HG02571 (cell line): ENCODE measurements at regions not wholly inside any gene's neighbourhood (a gene's known extent, or its start where the extent isn't known, plus 50 kb on each side); places are given as distances from the start of the nearest gene placed in this dataset.
"Not testable (repeated sequence)": the region's sequence is repeated elsewhere in the genome, so short reads cannot be mapped to it uniquely, and the experiment has no call there.

ENCODE experiments used
- ATAC-seq: cut with Tn5 transposase; IDR thresholded peaks from one replicate; pipeline ENCODE4 v1.9.1; 2021; ENCODE audit warnings: mild to moderate bottlenecking, moderate library complexity; ENCODE audit not compliant: unreplicated experiment

GRCh38 chr14:53751650-53752049 is 205.0 kb downstream of the BMP4 start:
- no peak for ATAC-seq

GRCh38 chr14:53748691-53749090 is 207.9 kb downstream of the BMP4 start:
- no peak for ATAC-seq

GRCh38 chr14:53744857-53745256 is 211.8 kb downstream of the BMP4 start:
- ATAC-seq: no peak

GRCh38 chr14:53743371-53743770 is 213.3 kb downstream of the BMP4 start:
- no peak for ATAC-seq

- ATAC-seq: no peak
These were observed 214.4 kb downstream of the BMP4 start for GRCh38 chr14:53742233-53742620.

GRCh38 chr14:53741479-53742232 is 215.0 kb downstream of the BMP4 start:
- ATAC-seq: no peak

GRCh38 chr14:53740570-53740969 is 216.1 kb downstream of the BMP4 start:
- no peak for ATAC-seq

GRCh38 chr14:53735916-53736315 is 220.7 kb downstream of the BMP4 start:
- no peak for ATAC-seq

GRCh38 chr14:53723221-53723620 is 233.4 kb downstream of the BMP4 start:
- no peak for ATAC-seq

GRCh38 chr14:53719536-53719935 is 237.1 kb downstream of the BMP4 start:
- ATAC-seq: no peak

- ATAC-seq: no peak
These were observed 240.0 kb downstream of the BMP4 start for GRCh38 chr14:53716578-53716977.

GRCh38 chr14:53715193-53715721 is 241.4 kb downstream of the BMP4 start:
- ATAC-seq: no peak

- no peak for ATAC-seq
These were observed 242.0 kb downstream of the BMP4 start for GRCh38 chr14:53714495-53715192.

GRCh38 chr14:53712901-53713300 is 243.7 kb downstream of the BMP4 start:
- ATAC-seq: not testable (repeated sequence)

- no peak for ATAC-seq
These were observed 245.4 kb downstream of the BMP4 start for GRCh38 chr14:53711205-53711604.

- ATAC-seq: no peak
These were observed 246.0 kb downstream of the BMP4 start for GRCh38 chr14:53710615-53711014.

GRCh38 chr14:53709381-53709780 is 247.2 kb downstream of the BMP4 start:
- no peak for ATAC-seq

- ATAC-seq: no peak
These were observed 253.2 kb downstream of the BMP4 start for GRCh38 chr14:53703457-53703856.

- ATAC-seq: peak; percentile 62
These were observed 255.3 kb downstream of the BMP4 start for GRCh38 chr14:53701108-53701875.

GRCh38 chr14:53696217-53696965 is 260.2 kb downstream of the BMP4 start:
- ATAC-seq: no peak
